AG09309 (cell line): ENCODE measurements at regions not wholly inside any gene's neighbourhood (a gene's known extent, or its start where the extent isn't known, plus 50 kb on each side); places are given as distances from the start of the nearest gene placed in this dataset.

Experiments
- DNase-seq: peaks from one replicate; pipeline ENCODE4 v3.0.0-alpha.2; 2010; ENCODE audit warnings: low read depth
- H3K4me3 ChIP-seq: 2 replicates; pipeline ENCODE4 v1.5.1; 2011; ENCODE audit warnings: mild to moderate bottlenecking, low read depth, low read length, moderate library complexity; ENCODE audit not compliant: control insufficient read depth
- TF ChIP-seq, protein P1 (sequence below): IDR thresholded peaks from 2 replicates; pipeline ENCODE4 v1.5.1; 2011; ENCODE audit warnings: mild to moderate bottlenecking, low read depth, low read length, inconsistent platforms; ENCODE audit not compliant: insufficient read depth, control insufficient read depth; ENCODE audit errors: missing control alignments

GRCh38 chr6:16966791-16967469 lies 134.9 kb upstream of the STMND1 start:
- TF ChIP-seq, protein P1, sequence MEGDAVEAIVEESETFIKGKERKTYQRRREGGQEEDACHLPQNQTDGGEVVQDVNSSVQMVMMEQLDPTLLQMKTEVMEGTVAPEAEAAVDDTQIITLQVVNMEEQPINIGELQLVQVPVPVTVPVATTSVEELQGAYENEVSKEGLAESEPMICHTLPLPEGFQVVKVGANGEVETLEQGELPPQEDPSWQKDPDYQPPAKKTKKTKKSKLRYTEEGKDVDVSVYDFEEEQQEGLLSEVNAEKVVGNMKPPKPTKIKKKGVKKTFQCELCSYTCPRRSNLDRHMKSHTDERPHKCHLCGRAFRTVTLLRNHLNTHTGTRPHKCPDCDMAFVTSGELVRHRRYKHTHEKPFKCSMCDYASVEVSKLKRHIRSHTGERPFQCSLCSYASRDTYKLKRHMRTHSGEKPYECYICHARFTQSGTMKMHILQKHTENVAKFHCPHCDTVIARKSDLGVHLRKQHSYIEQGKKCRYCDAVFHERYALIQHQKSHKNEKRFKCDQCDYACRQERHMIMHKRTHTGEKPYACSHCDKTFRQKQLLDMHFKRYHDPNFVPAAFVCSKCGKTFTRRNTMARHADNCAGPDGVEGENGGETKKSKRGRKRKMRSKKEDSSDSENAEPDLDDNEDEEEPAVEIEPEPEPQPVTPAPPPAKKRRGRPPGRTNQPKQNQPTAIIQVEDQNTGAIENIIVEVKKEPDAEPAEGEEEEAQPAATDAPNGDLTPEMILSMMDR: no peak
- DNase-seq: no peak
- H3K4me3 ChIP-seq: no peak overlapping the region

DNA sequence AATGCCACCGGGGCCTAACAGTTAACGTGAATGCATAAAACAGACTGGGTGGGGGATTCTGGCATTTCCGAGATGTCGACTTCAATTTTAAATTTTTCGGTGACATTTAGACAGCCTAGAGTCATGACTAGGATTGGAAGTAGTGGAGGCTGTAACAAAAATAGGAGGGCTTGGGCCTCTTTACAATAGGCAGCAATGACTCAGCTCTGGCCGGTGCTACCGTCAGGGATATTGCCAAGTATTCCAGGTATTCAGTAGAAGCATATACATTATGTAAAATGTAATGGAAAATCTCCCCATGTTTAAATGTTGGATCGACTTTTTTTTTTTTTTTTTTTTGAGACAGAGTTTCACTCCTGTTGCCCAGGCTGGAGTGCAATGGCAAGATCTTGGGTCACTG lies 136.2 kb upstream of the STMND1 start:
- DNase-seq: no peak
- TF ChIP-seq, protein P1: no peak
- H3K4me3 ChIP-seq: no peak overlapping the region

GRCh38 chr6:16964553-16965499 lies 137.0 kb upstream of the STMND1 start:
- H3K4me3 ChIP-seq: no peak overlapping the region
- DNase-seq: no peak
- TF ChIP-seq, protein P1: peak; percentile 95

- no peak for DNase-seq
- H3K4me3 ChIP-seq: no peak overlapping the region
- TF ChIP-seq, protein P1: no peak
Measured at GRCh38 chr6:16961577-16961976, 140.3 kb upstream of the STMND1 start.

GRCh38 chr6:16959789-16960188 lies 142.1 kb upstream of the STMND1 start:
- no peak for DNase-seq
- H3K4me3 ChIP-seq: no peak overlapping the region
- TF ChIP-seq, protein P1: no peak

- no peak for DNase-seq
- TF ChIP-seq, protein P1: no peak
- no peak overlapping the region for H3K4me3 ChIP-seq
Measured at GRCh38 chr6:16956361-16956760, 145.5 kb upstream of the STMND1 start.
